ENCODE measurements at regions not wholly inside any gene's neighbourhood (a gene's known extent, or its start where the extent isn't known, plus 50 kb on each side); places are given as distances from the start of the nearest gene placed in this dataset.
"Not testable (repeated sequence)": the region's sequence is repeated elsewhere in the genome, so short reads cannot be mapped to it uniquely, and the experiment has no call there.

GRCh38 chr14:92248696-92249095, 74.3 kb upstream of the SLC24A4 start:
- no peak for DNase-seq
- Mint-ChIP-seq H3K4me1 (no peaks in the 10 kb centered on the region), H3K27me3 (peaks cover 32% of the 10 kb centered on the region), H3K4me3 (no peak overlapping the region), H3K27ac (no peak overlapping the region), H3K9me3 (ENCODE audit: insufficient read depth) (peaks cover 9% of the 10 kb centered on the region)
- H3K4me2 ChIP-seq (replicated peaks; ENCODE audit: low read depth, low read length, poor library complexity, severe bottlenecking), result no peak overlapping the region
- intact Hi-C loops (cut with micrococcal nuclease), result no loop called here
- H3K27me3 ChIP-seq (replicated peaks in 1 of 4; ENCODE audit: control extremely low read depth in 1 of 4, control insufficient read depth in 3 of 4, insufficient read depth in 4 of 4, low read length in 3 of 4), result peaks cover 0 to 16% (median 0%) of the 10 kb centered on the region in 4 experiments
- POLR2A ChIA-PET, result no interaction called here
- no peaks in the 10 kb centered on the region for H3K36me3 ChIP-seq (replicated peaks in 1 of 2; ENCODE audit: control extremely low read depth in 1 of 2, control insufficient read depth in 1 of 2, extremely low read depth in 1 of 2, insufficient read depth in 2 of 2, low read length in 1 of 2)
- H2AFZ ChIP-seq (ENCODE audit: insufficient read depth, low read depth, low read length, poor library complexity, severe bottlenecking), result no peak overlapping the region
- no peaks in the 10 kb centered on the region for H3K4me1 ChIP-seq (ENCODE audit: control insufficient read depth in 2 of 2, insufficient read depth in 2 of 2, low read length in 2 of 2)
- no peak overlapping the region for H3K27ac ChIP-seq (ENCODE audit: low read length in 2 of 2)
- no peak for ATAC-seq (ENCODE audit: low read depth)
- no peak overlapping the region for H3K9ac ChIP-seq (ENCODE audit: low read length)
- no peaks in the 10 kb centered on the region for H3K79me2 ChIP-seq (ENCODE audit: control insufficient read depth, insufficient read depth, low read length)
- CTCF ChIA-PET, result no interaction called here
- no peak for TF ChIP-seq EZH2 (IDR thresholded peaks at IDR 0.05; ENCODE audit: borderline replicate concordance, insufficient read depth, low read depth, low read length, poor library complexity, severe bottlenecking)
- TF ChIP-seq, protein P1, sequence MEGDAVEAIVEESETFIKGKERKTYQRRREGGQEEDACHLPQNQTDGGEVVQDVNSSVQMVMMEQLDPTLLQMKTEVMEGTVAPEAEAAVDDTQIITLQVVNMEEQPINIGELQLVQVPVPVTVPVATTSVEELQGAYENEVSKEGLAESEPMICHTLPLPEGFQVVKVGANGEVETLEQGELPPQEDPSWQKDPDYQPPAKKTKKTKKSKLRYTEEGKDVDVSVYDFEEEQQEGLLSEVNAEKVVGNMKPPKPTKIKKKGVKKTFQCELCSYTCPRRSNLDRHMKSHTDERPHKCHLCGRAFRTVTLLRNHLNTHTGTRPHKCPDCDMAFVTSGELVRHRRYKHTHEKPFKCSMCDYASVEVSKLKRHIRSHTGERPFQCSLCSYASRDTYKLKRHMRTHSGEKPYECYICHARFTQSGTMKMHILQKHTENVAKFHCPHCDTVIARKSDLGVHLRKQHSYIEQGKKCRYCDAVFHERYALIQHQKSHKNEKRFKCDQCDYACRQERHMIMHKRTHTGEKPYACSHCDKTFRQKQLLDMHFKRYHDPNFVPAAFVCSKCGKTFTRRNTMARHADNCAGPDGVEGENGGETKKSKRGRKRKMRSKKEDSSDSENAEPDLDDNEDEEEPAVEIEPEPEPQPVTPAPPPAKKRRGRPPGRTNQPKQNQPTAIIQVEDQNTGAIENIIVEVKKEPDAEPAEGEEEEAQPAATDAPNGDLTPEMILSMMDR (IDR thresholded peaks at IDR 0.05), result no peak
- no peak overlapping the region for H3K4me3 ChIP-seq (ENCODE audit: control extremely low read depth in 1 of 5, extremely low read depth in 1 of 5, insufficient read depth in 1 of 5, low read depth in 2 of 5, low read length in 4 of 5)
- peaks cover 3 to 27% (median 23%) of the 10 kb centered on the region in 3 donors for H3K9me3 ChIP-seq (ENCODE audit: control extremely low read depth in 1 of 3, control insufficient read depth in 2 of 3, insufficient read depth in 1 of 3, low read length in 2 of 3)
- WGBS (ENCODE audit: insufficient coverage), result no CpG with 5 or more reads among the region's 3 CpGs
- H4K20me1 ChIP-seq (ENCODE audit: control insufficient read depth, insufficient read depth, low read length, poor library complexity, severe bottlenecking), result no peaks in the 10 kb centered on the region

DNA sequence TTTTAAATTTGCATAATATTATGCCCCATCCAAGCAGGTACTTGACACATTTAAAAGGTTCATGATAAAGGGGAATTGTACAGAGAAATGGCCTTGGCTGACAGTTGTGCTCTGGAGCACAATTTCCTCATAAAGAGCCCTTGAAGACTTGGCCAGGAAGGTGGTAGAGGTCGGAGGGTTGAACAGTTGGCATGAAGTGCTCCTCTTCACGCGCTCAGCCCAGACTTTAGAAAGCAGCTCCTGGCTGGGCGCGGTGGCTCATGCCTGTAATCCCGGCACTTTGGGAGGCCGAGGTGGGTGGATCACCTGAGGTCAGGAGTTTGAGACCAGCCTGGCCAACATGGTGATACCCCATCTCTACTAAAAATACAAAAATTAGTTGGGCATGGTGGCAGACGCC, 72.6 kb upstream of the SLC24A4 start:
- H3K9me3 Mint-ChIP-seq (ENCODE audit: insufficient read depth); H3K4me2 ChIP-seq (replicated peaks; ENCODE audit: low read depth, low read length, poor library complexity, severe bottlenecking); DNase-seq; H3K36me3 ChIP-seq (replicated peaks in 1 of 2; ENCODE audit: control extremely low read depth in 1 of 2, control insufficient read depth in 1 of 2, extremely low read depth in 1 of 2, insufficient read depth in 2 of 2, low read length in 1 of 2); H3K27ac ChIP-seq (ENCODE audit: low read length in 2 of 2); H3K9ac ChIP-seq (ENCODE audit: low read length); H2AFZ ChIP-seq (ENCODE audit: insufficient read depth, low read depth, low read length, poor library complexity, severe bottlenecking); CTCF ChIA-PET; H3K27ac Mint-ChIP-seq; H3K4me1 ChIP-seq (ENCODE audit: control insufficient read depth in 2 of 2, insufficient read depth in 2 of 2, low read length in 2 of 2); H3K79me2 ChIP-seq (ENCODE audit: control insufficient read depth, insufficient read depth, low read length); H3K4me3 ChIP-seq (ENCODE audit: control extremely low read depth in 1 of 5, extremely low read depth in 1 of 5, insufficient read depth in 1 of 5, low read depth in 2 of 5, low read length in 4 of 5); H3K4me1 Mint-ChIP-seq; H3K4me3 Mint-ChIP-seq; H4K20me1 ChIP-seq (ENCODE audit: control insufficient read depth, insufficient read depth, low read length, poor library complexity, severe bottlenecking); intact Hi-C loops (cut with micrococcal nuclease); POLR2A ChIA-PET; ATAC-seq (ENCODE audit: low read depth): not testable (repeated sequence)
- peaks cover 44% of the 10 kb centered on the region for H3K27me3 Mint-ChIP-seq
- H3K27me3 ChIP-seq (replicated peaks in 1 of 4; ENCODE audit: control extremely low read depth in 1 of 4, control insufficient read depth in 3 of 4, insufficient read depth in 4 of 4, low read length in 3 of 4), result peaks cover 0 to 31% (median 3%) of the 10 kb centered on the region in 4 experiments
- H3K9me3 ChIP-seq (ENCODE audit: control extremely low read depth in 1 of 3, control insufficient read depth in 2 of 3, insufficient read depth in 1 of 3, low read length in 2 of 3), result peaks cover 3 to 12% (median 11%) of the 10 kb centered on the region in 3 donors
- 90% methylated on average over 2 of the region's 8 CpGs for WGBS (ENCODE audit: insufficient coverage)
